T1000 (cell line): ENCODE measurements at regions not wholly inside any gene's neighbourhood (a gene's known extent, or its start where the extent isn't known, plus 50 kb on each side); places are given as distances from the start of the nearest gene placed in this dataset.

Experiments
- DNase-seq: peaks from one replicate; lab custom pipeline; 2025; ENCODE audit warnings: mixed read lengths; lab: John Stamatoyannopoulos, UW

DNA sequence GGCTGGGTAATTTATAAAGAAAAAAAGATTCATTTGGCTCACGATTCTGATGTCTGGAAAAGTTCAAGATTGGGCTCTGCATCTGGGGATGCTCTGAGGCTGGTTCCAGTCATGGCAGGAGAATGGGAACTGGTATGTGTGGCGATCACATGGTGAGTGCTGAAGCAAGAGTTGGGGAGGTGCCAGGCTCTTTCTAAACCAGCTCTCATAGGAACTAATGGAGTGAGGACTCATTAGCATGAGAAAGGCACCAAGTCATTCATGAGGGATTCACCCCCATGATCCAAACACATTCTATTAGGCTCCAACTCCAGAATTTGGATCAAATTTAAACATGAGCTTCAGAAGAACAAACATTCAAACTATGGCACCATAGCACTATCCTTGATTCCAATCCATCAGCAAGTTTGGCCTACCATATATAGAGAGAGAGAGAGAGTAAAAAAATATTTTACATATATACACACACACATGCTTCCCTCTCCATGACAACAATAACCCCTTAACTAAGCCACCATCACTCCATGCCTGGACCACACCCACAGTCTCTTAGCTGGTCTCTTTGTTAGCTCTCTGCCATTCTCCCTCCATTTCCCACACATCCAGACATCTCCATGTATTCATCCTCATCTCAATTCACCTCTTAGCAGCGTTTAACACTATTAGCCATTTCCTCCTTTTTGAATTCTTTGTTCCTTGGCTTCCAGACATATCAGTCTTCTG lies 57.9 kb downstream of the NPY start:
- no peak for DNase-seq

DNA sequence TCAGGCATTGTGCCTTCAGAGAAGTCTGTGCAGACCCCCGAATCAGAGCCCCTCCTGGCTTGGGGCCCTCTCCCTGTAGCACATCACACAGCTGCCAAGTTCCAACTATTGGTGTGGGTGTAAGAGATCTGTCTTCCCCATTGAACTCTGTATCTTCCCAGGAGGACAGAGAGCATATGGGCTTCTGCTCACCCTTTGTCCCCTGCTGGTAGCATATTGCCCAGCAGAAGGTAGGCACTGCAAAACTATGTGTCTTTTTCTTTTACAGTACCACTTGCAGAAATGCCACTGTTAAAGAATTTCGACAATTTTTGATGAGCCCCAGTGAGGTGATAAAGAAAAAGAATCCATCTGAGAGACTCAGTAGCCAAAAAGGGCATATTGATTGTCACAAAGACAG lies 59.6 kb downstream of the NPY start:
- DNase-seq: no peak

DNA sequence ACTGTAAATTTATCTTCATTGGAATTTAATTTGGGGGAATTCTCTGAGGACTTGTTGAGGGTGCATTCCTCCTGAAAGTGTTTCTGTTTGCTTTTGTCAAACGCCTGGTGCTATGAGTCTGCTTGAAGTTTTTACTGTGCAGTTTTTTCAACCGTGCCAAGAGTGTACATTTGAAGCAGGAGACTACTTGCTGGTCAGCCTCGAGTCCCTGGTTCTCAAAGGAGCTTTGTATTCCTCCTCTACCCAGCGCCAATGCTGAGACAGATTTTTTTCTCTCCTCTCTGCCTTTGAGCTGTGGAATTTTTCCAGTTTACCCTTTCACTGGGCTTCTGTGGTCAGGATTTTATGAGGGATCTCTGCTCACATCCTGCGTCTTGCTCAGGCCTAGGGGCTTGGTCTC lies 62.1 kb downstream of the NPY start:
- DNase-seq: peak; percentile 11

DNA sequence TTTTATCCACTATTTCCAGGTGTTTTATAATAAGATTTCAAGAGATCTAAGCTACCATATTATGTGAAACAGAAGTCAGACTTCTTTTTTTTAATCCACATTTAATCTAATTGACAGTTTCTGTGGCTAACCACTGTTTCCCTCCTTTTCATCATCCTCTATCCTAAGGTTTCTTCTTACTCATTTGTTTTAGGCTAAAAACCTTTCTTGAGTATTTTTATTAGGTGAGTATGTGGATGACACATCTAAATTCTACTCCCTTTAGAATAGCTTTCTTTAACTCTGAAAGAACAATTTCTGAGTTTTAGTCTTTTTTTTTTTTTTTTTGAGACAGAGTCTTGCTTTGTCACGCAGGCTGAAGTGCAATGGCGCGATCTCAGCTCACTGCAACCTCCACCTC lies 62.7 kb downstream of the NPY start:
- no peak for DNase-seq

DNA sequence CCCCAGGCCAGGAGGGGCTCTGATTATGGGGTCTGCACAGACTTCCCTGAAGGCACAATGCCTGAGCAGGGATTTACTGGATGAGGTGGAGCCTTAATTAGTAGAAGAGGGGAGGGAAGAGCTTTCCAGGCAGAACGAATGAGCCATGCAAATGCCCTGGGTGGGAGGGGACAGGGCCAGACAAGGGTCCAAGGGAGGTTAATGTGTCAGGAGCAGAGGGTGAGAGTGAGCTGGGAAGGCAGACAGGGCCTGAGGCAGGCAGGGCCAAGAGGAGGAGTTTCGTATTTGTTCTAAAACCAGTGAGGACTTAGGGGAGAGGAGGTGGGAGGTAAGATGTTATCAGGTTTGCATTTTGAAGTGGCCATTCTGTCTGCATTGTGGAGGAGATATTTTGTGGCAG lies 65.3 kb downstream of the NPY start:
- no peak for DNase-seq

DNA sequence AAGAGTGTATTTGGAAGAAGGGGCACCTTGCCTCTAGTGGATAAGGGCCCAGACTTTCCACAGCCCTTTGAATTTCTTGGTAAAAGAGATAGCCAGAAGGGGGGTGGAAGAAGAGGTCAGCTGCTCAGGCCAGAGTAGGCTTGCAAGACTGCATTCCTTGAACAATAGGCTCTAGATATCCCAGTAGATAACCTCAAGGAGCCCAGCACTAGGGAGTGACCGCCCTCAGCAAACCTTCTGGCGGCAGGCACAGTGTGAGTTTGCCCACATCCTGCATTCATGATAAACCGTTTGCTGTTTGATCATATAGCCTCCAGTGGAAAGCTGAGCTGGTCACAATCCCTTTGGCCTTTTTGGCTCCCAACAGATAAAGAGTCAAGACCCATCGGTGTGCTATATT lies 70.5 kb downstream of the NPY start:
- DNase-seq: no peak

DNA sequence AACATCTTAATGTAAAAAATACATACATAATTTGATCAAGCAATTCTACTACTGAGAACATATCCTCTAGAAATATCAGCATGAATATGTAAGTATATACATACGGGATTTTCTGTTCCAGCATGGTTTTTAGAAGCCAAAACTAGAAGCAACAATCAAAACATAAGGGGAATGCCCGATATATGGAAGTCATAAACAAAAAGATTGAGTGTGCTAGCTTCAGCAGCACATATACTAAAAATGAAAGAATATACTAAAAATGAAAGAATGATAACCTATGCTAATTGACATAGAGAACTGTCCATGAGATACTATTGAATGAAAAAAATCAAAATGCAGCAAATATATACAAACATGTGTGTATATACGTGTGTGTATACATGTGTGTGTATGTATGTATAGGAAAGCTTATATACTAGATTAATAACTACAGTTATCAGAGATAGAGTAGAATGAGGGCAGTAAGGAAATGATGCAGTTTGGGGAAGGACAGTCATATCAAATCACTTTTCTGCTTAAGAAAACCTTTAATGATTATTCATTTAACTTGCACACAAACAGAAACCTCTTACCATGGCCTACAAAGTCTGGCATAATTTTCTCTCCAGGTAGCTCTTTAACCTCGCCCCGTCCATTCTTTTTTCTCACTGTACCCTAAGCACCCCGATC lies 72.9 kb downstream of the NPY start:
- DNase-seq: no peak

DNA sequence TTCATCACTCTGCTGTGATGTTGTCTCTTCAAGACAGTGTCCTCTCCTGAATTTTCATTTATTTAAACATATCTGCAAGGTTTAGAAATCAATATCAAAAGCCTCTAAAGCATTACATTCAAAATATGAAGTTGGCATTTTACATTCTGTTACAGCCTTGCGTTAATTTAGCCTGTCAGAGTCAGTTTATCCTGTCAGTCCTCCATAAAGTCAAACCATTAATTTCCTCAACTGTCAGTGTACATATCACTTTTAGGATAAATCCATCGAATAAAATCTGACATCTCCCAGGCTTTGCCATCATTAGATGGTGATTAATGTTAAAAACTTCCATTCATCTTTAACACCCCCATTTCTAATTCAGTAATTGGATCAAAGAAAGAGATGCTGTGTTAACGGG lies 77.0 kb downstream of the NPY start:
- no peak for DNase-seq

DNA sequence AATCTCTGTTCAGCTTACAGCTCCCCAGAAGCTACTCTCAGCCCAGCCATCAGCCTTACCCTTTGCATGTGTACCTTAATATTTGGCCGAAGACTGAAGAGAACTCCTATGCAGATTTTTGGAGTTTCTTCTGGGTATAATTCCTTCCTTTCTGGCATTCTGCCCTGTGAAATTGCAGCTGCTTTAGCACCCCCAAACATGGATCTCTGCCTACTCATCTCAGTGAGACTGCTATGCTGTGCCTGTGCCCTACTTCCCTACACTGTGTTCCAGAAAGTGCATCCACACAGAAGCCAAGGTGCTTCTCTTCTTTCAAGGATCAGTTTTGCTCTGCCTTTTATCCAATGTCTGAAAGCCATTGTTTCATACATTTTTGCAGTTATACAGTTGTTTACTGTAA lies 81.6 kb downstream of the NPY start:
- no peak for DNase-seq

DNA sequence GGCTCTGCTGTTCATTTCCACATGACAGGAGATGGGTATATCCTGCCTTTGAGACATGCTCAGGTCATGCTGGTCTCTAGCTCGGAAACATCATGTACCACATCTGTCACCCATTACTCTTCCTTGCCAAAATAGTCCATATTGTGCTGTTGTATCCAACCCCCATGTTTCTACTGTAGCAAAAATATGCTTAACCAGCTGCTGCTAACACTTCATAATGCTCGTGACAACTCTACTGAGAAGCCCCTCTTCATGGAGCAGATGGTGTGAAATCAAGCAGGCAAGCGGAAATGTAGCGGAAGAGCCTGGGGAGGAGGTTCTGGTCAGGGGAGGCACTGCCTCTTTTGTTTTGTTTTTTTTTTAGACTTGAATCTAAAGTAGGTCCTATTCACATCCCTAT lies 82.9 kb downstream of the NPY start:
- DNase-seq: no peak

DNA sequence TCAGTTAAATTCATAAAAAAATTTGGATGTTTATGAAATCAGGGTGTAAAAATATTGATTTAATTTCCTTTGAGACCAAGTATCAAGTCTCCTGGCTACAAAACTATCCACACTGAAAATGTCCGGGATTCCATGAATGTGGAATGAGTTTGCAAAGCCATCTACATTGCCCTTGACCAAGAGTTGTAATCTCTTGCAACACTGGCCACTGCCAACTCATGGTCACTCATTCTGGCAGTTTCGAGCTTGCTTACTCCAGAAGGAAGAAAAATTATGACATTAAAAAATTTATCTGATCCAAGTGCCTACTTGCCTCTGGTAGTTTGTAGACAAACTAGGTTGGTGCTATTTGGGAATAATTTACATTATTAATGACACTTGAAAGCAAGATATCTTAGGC lies 84.2 kb downstream of the NPY start:
- no peak for DNase-seq

DNA sequence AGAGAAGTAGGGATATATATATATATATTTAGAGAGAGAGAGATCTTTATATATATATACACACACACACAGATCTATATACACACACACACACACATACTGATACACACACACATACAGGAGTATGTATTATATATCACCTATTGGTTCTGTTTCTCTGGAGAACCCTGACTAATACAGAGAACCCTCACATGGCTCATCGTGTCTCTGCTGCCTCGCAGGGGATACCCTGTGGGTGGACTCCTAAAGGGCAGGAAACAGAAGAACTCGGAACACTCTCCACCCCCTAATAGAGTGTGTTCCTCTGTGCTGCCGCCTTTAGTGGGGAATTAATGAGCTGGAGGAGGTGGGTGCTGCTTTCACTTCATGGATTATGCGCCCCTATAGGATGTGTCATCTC lies 86.6 kb downstream of the NPY start:
- no peak for DNase-seq

DNA sequence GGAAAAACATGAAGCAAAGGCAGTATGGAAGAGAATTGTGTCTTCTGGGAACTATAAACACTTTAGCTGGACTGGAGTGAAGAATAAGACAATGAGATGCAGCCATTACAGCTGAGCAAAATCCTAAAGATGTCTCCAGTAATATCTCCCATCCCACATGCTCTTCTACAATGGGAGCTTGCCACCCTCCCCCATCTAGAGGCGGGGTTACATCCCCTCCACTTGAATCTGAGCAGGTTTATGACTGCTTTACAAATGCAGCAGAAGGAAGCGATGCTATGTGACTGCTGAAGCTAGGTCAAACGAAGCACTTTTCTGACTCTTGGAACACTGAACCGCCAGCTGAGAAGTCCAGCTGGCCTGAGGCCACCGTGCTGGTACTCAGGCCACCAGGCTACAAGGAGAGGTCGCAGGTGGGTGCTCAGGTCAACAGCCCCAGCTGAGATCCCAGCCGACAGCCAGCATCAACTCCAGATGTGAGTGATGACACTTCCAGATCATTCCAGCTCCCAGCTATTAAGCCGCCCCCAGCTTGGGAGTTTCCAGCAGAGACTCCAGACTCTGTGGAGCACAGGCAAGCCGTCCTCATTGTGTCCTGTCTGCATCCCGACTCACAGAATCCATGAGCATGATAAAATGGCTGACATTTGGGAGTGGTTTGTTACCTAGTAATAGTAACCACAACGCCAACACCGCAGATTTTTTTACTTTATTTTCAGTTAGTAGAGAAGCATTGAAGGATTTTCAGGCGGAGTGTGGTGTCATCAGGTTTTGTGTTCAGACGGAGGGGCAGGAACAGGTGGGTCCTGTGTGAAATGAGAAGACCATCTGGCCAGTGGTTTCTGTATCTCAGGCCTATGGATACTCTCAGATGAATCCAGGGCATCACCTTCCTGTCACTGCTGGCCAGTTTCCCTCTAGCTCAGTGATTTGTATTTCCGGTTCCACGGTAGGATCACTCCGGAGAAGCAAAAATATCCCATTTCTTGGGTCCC lies 89.3 kb downstream of the NPY start:
- no peak for DNase-seq

DNA sequence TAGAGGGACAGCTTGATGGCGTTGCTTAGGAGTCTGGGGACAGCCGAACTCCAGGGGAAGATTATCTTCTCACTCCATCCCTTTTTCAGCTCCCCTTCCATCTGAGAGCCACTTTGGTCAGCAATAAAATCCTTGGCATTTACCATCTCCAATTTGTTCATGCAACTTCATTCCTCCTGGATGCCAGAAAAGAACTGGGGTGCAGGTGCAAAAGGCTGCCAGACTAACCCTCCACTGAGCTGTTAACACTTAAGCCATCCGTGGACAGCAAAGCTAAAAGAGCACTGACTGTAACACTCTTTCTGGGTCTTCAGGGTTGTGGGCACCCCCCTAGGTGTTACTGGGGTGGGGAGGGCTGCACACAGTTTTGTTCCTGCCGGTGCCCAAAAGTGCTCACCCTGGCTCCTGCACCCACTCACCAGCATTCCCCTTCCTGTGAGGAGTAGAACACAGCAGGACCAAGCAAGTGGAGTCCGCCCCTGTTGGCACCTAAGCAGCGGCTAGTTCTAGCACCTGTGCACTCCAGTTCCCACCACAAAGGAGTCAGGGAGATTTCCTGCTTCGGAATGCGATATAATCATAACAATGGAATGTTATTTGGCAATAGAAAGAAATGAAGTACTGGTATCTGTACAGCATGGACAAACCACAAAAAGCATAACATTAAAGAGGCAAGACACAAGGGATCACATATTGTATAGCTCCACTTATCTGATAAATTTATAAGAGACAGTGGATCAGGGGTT lies 95.1 kb downstream of the NPY start:
- peak; percentile 6 for DNase-seq

DNA sequence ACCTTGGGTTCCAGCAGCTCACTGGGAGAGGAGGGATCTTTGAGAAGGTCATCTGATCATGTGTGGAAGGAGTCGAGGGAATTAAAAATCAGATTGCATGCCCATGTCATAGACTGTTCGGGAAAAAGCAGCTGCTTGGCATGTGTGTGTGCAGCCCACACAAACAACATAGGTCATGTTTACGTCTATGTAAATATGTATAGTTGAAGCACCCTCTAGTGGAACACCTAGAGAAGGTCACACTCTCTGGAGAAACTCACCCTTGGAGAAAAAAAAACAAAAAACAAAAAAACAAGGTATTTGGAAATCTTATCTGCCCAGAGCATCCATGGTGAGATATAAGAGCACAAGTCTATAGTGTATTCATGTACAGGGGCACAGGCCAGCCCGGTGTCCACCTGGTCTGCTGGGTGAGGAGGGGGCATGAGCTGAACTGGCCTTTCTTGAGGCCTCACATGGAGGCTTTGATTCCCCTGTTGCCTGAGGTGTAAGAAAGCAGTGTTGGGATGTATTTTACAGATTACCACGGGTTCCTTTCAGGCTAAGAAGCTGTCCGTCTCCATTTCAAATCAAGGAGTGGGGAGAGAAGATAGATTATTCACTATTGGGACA lies 98.0 kb downstream of the NPY start:
- no peak for DNase-seq

DNA sequence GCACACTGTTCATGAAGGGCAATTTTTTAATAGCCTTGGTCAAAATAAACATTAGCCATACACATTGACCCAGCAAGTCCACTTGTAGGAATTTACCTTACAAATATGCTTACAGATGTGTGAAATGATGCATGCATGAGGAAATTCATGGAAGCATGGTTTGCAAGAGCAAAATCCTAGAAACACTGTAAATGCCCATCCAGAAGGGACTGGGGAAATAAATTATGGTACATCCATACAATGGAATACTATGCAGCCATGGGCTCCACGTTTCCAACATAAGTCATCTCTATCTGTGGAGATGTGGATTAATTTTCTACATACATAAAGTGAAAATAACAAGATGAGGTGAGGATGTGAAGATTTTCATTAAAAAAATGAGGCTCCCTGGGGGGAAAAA lies 99.1 kb downstream of the NPY start:
- no peak for DNase-seq

DNA sequence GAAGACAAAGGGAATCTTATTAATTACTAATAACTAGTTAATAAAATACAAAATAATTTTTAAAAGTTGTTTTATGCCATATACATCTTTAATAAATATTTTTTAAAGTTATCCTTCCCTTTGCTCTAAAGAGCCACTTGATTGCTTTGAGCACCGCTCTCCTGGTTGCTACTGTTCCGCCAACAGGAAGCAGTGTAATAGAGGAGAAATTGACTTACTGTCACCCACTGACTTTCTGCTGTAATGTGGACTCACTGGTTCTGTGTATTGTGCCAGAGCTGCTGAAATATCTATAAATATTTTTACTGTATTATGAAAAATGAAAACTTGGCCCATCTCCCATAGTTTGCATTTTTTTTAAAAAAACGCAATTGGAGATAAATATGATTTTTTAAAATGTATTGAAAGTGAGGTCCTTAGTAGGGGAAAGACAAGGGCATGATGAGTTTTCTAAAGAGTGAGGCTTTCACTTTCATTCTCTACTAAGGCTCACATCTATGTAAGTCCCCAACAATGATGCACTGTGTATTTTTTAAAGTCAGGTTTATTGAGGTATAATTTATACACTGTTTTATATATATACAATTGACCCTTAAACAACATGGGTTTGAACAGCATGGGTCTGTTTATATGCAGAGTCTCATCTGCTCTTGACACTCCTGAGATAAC lies 100.5 kb downstream of the NPY start:
- no peak for DNase-seq

DNA sequence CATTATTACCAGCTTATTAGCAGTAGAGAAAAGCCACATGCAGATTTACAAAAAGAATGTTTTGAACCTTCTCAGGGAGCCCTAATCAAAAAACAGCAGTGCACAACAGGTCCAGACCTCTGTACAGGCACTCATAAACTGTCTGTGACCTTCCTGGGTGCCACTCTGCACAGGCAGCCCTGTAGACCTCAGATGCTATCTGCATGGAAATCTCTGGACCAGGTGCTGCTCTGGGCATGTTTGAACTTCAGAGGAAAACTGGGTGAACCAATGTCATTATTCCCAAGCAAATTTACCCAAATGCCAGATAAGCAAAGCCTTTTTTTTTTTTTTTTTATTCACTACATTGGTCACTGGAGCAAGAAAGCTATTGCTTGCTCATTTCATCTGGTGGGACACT lies 104.2 kb downstream of the NPY start:
- no peak for DNase-seq

DNA sequence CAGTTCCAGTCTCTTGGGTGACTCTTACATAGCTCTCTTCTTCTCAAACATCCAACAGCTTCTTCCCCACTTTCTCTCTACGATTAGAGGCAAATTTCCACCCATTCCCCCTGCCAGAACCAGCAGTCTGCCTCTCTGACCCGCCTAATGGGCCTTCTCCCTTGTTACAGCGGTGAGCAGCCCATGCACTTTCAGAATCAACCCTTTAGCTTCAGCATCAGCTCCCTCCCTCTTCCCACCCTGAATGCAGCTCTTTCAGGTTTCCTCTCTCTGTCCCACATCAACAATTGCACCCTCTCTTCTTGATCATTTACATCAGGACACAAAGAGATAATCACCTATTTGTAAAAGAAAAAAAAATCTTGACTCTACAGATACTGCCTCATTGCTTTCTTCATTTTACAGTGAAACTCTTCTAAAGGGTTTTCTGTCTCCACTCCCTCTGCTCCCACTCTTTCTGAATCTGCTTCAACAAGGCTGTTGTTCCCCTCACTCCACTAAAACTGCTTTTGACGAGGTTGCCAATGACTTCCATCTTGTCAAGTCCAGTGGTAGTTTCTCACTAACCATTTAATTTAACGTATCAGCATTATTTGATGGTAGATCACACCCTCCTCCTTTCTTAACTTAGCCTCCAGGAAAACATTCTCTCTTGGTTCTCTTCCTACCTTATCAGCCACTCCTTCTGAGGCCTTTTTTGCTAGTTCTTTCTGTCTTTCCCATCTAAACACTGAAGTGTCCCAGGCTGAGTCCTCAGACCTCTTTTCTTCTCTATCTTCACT lies 106.6 kb downstream of the NPY start:
- DNase-seq: no peak

DNA sequence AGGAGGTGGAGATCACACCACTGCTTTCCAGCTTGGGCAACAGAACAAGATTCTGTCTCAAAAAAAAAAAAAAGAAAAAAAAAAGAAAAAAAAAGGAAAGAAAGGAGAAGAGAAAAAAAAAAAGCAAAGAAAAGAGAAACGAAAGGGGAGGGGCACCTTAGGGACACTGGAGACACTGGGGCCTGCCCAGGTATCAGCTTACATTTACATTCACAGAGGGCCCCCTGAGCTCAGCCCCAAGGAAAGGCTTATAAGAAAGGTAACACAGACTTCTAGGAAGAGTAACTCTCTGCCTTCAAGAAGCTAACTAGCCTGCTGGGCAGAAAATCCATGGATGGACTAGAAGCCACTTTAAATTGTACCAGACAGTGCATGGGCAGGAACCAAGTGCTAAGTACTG lies 108.8 kb downstream of the NPY start:
- no peak for DNase-seq
